Endothelial cell of umbilical vein (primary cell): ENCODE measurements at regions not wholly inside any gene's neighbourhood (a gene's known extent, or its start where the extent isn't known, plus 50 kb on each side); places are given as distances from the start of the nearest gene placed in this dataset.

Source experiments
- BruUV-seq: library from RNA; stranded (reverse); fragments of 400-500 nt; replicated peaks from 2 replicates; lab custom pipeline; 2021; lab: Mats Ljungman, UMichigan
- CTCF ChIA-PET: fragments of 300-600, 350-600 bp; sonication (Branson Sonifier 250); formaldehyde crosslinking; loops from one replicate; lab custom pipeline; 2021; ENCODE audit warnings: antibody characterized with exemption, inconsistent platforms; lab: Charles Lee
- POLR2A ChIA-PET: fragments of 300-600, 350-600 bp; sonication (Branson Sonifier 250); formaldehyde crosslinking; loops from one replicate; lab custom pipeline; 2021; ENCODE audit warnings: antibody characterized with exemption, inconsistent platforms; lab: Charles Lee
- DNase-seq: peaks from one replicate; pipeline ENCODE4 v3.0.0-alpha.2; 2011; ENCODE audit warnings: low read depth, low spot score
- FAIRE-seq: peaks from 2 replicates; lab custom pipeline; 2011; peaks lifted over from hg19 to GRCh38; lab: Jason Lieb, UNC
- H2AFZ ChIP-seq: 2 replicates; pipeline ENCODE4 v1.6.0; 2012; ENCODE audit warnings: low read depth, low read length, control low read depth, inconsistent platforms
- H3K27ac ChIP-seq: 2 replicates; pipeline ENCODE4 v1.5.1; 2011; ENCODE audit warnings: low read depth, mild to moderate bottlenecking, control low read depth, low read length, moderate library complexity; ENCODE audit not compliant: insufficient read depth
- H3K27me3 ChIP-seq, 2 experiments: 2 replicates each; pipeline versions ENCODE4 v1.6.0 to v1.6.1; 2011; ENCODE audit warnings: low read length in 2 of 2, mixed read lengths in 1 of 2; ENCODE audit not compliant: control insufficient read depth in 2 of 2, insufficient read depth in 2 of 2
- H3K36me3 ChIP-seq, 2 experiments: 2 replicates in 1 of 2; 3 replicates in 1 of 2; pipeline ENCODE4 v1.5.1; 2011; ENCODE audit warnings: low read length in 2 of 2, mild to moderate bottlenecking in 1 of 2, moderate library complexity in 1 of 2; ENCODE audit not compliant: control insufficient read depth in 2 of 2, insufficient read depth in 2 of 2; ENCODE audit errors: extremely low read depth in 1 of 2
- H3K4me1 ChIP-seq: 3 replicates; pipeline ENCODE4 v1.5.1; 2011; ENCODE audit warnings: mild to moderate bottlenecking, low read length; ENCODE audit not compliant: control insufficient read depth, insufficient read depth; ENCODE audit errors: extremely low read depth
- H3K4me2 ChIP-seq: 2 replicates; pipeline ENCODE4 v1.6.1; 2011; ENCODE audit warnings: low read length, control low read depth, mixed read lengths; ENCODE audit not compliant: insufficient read depth
- H3K4me3 ChIP-seq, 3 experiments: fragments of 200-600 bp in 1 of 3; sonication (generic), shearing (Covaris generic) in 1 of 3; replicated peaks in 1 of 3; 2 replicates each; pipeline ENCODE4 v1.5.1; 2011 to 2016; ENCODE audit warnings: control low read depth in 3 of 3, low read length in 3 of 3, mild to moderate bottlenecking in 2 of 3, inconsistent platforms in 1 of 3, low read depth in 1 of 3, moderate library complexity in 1 of 3; ENCODE audit not compliant: insufficient read depth in 1 of 3
- H3K79me2 ChIP-seq: 2 replicates; pipeline ENCODE4 v1.6.0; 2012; ENCODE audit warnings: low read length, inconsistent platforms; ENCODE audit not compliant: control insufficient read depth, insufficient read depth
- H3K9ac ChIP-seq: replicated peaks from 2 replicates; pipeline ENCODE3; 2011; ENCODE audit warnings: low read length, control low read depth; ENCODE audit not compliant: insufficient read depth; ENCODE audit errors: extremely low read depth
- H3K9me1 ChIP-seq: replicated peaks from 3 replicates; pipeline ENCODE4 v1.6.0; 2011; ENCODE audit warnings: mild to moderate bottlenecking, low read length; ENCODE audit not compliant: control insufficient read depth, insufficient read depth; ENCODE audit errors: extremely low read depth
- H3K9me3 ChIP-seq: replicated peaks from 2 replicates; pipeline ENCODE4 v1.5.1; 2012; ENCODE audit warnings: low read length, inconsistent platforms; ENCODE audit not compliant: control insufficient read depth, insufficient read depth
- H4K20me1 ChIP-seq: replicated peaks from 2 replicates; pipeline ENCODE3; 2011; ENCODE audit warnings: mild to moderate bottlenecking, low read length; ENCODE audit not compliant: control insufficient read depth, insufficient read depth; ENCODE audit errors: extremely low read depth
- CTCF ChIP-seq, 2 donors: IDR thresholded peaks; 1 replicate in 1 of 2; 2 replicates in 1 of 2; pipeline ENCODE4 v1.5.1; 2011; ENCODE audit warnings: low read length in 2 of 2, mild to moderate bottlenecking in 2 of 2, moderate library complexity in 2 of 2, control low read depth in 1 of 2, inconsistent platforms in 1 of 2, low read depth in 1 of 2; ENCODE audit not compliant: insufficient read depth in 1 of 2; ENCODE audit errors: extremely low read depth in 1 of 2
- EZH2 ChIP-seq: IDR thresholded peaks from 2 replicates; pipeline ENCODE4 v1.6.1; 2012; ENCODE audit warnings: borderline replicate concordance, low read depth, mild to moderate bottlenecking, moderate library complexity, low read length, inconsistent platforms; ENCODE audit not compliant: severe bottlenecking
- FOS ChIP-seq: IDR thresholded peaks from 2 replicates; pipeline ENCODE4 v1.6.1; 2011; ENCODE audit warnings: mild to moderate bottlenecking, low read length, moderate library complexity, borderline replicate concordance; ENCODE audit not compliant: insufficient read depth
- GATA2 ChIP-seq: IDR thresholded peaks from 2 replicates; pipeline ENCODE4 v1.7.0; 2011; ENCODE audit warnings: low read depth, mild to moderate bottlenecking, moderate library complexity, mixed read lengths, low read length; ENCODE audit not compliant: insufficient read length, insufficient read depth
- JUN ChIP-seq: IDR thresholded peaks from 2 replicates; pipeline ENCODE4 v1.6.1; 2011; ENCODE audit warnings: borderline replicate concordance, low read depth; ENCODE audit not compliant: insufficient read length, insufficient read depth
- MAX ChIP-seq: IDR thresholded peaks from 2 replicates; pipeline ENCODE4 v1.6.1; 2011; ENCODE audit not compliant: insufficient read depth, insufficient read length
- MYC ChIP-seq: IDR thresholded peaks from one replicate; pipeline ENCODE4 v1.6.1; 2011; ENCODE audit warnings: mild to moderate bottlenecking, low read depth, low read length
- POLR2A ChIP-seq: IDR thresholded peaks from 2 replicates; pipeline ENCODE4 v1.6.1; 2012; ENCODE audit warnings: low read depth, mild to moderate bottlenecking, control low read depth, low read length
- POLR2AphosphoS5 ChIP-seq: IDR thresholded peaks from 2 replicates; pipeline ENCODE4 v1.6.1; 2012; ENCODE audit warnings: low read depth, mild to moderate bottlenecking, control low read depth, low read length, moderate library complexity; ENCODE audit not compliant: insufficient read depth
- dilution Hi-C: fragments of 300-500 bp; cut with MboI; formaldehyde crosslinking; loops from one replicate; pipeline ENCODE4 v1.15.0; 2019; ENCODE audit warnings: low sequenced_read_pairs; ENCODE audit not compliant: extremely low pct_ligation_motif_present
- intact Hi-C: fragments of 100-400 bp; cut with micrococcal nuclease; formaldehyde crosslinking; loops from one replicate; pipeline ENCODE4 v1.10.0; 2022

GRCh38 chr21:38126666-38127303 is 130.0 kb upstream of the KCNJ15 start:
- Histone ChIP-seq H3K27me3 (peaks cover 0 to 7% of the 10 kb centered on the region in 2 experiments), H3K79me2 (no peaks in the 10 kb centered on the region), H3K9me3 (no peaks in the 10 kb centered on the region), H2AFZ (no peak overlapping the region), H3K36me3 (no peaks in the 10 kb centered on the region), H3K4me1 (no peaks in the 10 kb centered on the region), H3K9me1 (no peaks in the 10 kb centered on the region), H4K20me1 (no peaks in the 10 kb centered on the region), H3K9ac (no peak overlapping the region), H3K4me3 (no peak overlapping the region), H3K4me2 (no peak overlapping the region), H3K27ac (no peak overlapping the region)
- TF ChIP-seq POLR2A (no peak), CTCF (IDR thresholded peaks at IDR 0.05; ENCODE audit: extremely low read depth in 1 of 2, insufficient read depth in 1 of 2, low read depth in 1 of 2, low read length in 2 of 2) (peak; percentile 74 to 91)
- dilution Hi-C loops (no loop called here), intact Hi-C loops (loop anchor here (1.0 kb wide), 3 partner anchors 367 to 426 kb away; no protein-coding TSS in a partner anchor)
- DNase-seq (peak; percentile 51), FAIRE-seq (peak; percentile 71)
- no TSS peak for BruUV-seq
- POLR2A ChIA-PET, result no interaction called here
- CTCF ChIA-PET, result interaction anchor here (0.6 to 3.0 kb wide), 49 partner anchors 10 to 1150 kb away, joined by 3 to 78 read pairs (median 4); no protein-coding TSS in a partner anchor

GRCh38 chr21:38129711-38130110 is 127.1 kb upstream of the KCNJ15 start:
- Histone ChIP-seq H3K4me1 (no peaks in the 10 kb centered on the region), H3K9me1 (no peaks in the 10 kb centered on the region), H3K9me3 (no peaks in the 10 kb centered on the region), H3K79me2 (no peaks in the 10 kb centered on the region), H4K20me1 (no peaks in the 10 kb centered on the region), H3K4me2 (no peak overlapping the region), H3K27ac (no peak overlapping the region), H3K9ac (no peak overlapping the region), H3K27me3 (peaks cover 9 to 10% of the 10 kb centered on the region in 2 experiments), H3K36me3 (no peaks in the 10 kb centered on the region), H3K4me3 (no peak overlapping the region), H2AFZ (no peak overlapping the region)
- CTCF ChIA-PET, result interaction anchor here (1.0 kb wide), 1 partner anchor 58 kb away, joined by 3 read pairs; no protein-coding TSS in a partner anchor
- FAIRE-seq (no peak), DNase-seq (no peak)
- TF ChIP-seq FOS, result no peak
- no peak for TF ChIP-seq GATA2
- no peak for TF ChIP-seq CTCF (IDR thresholded peaks at IDR 0.05; ENCODE audit: extremely low read depth in 1 of 2, insufficient read depth in 1 of 2, low read depth in 1 of 2, low read length in 2 of 2)
- TF ChIP-seq EZH2, result no peak
- TF ChIP-seq MYC, result no peak
- TF ChIP-seq MAX, result no peak
- TF ChIP-seq JUN, result no peak
- no peak for TF ChIP-seq POLR2A
- TF ChIP-seq POLR2AphosphoS5, result no peak
- dilution Hi-C loops, result no loop called here
- intact Hi-C loops, result no loop called here
- no TSS peak for BruUV-seq
- POLR2A ChIA-PET, result no interaction called here
